Vagina (tissue), 2 donors: ENCODE measurements at regions not wholly inside any gene's neighbourhood (a gene's known extent, or its start where the extent isn't known, plus 50 kb on each side); places are given as distances from the start of the nearest gene placed in this dataset.
"Not testable (repeated sequence)": the region's sequence is repeated elsewhere in the genome, so short reads cannot be mapped to it uniquely, and the experiment has no call there.

Experiments used
- DNase-seq, 2 donors: peaks; one replicate each; pipeline ENCODE4 v3.0.0-alpha.2; 2017; ENCODE audit errors: extremely low spot score in 2 of 2
- H3K27ac ChIP-seq: fragments of 200-600 bp; sonication (generic); one replicate; pipeline ENCODE4 v1.5.1; 2019
- H3K27me3 ChIP-seq: fragments of 200-600 bp; sonication (generic); one replicate; pipeline ENCODE4 v1.5.1; 2019
- H3K36me3 ChIP-seq, 2 donors: fragments of 200-600 bp; sonication (generic); one replicate each; pipeline ENCODE4 v1.5.1; 2017 to 2019
- H3K4me1 ChIP-seq: fragments of 200-600 bp; sonication (generic); one replicate; pipeline ENCODE4 v1.5.1; 2019
- H3K4me3 ChIP-seq, 2 donors: fragments of 200-600 bp; sonication (generic); 1 replicate in 1 of 2; 2 replicates in 1 of 2; pipeline ENCODE4 v1.5.1; 2016 to 2019
- H3K9me3 ChIP-seq: fragments of 200-600 bp; sonication (generic); one replicate; pipeline ENCODE4 v1.5.1; 2019
- CTCF ChIP-seq, 3 experiments: fragments of 450-650 bp in 2 of 3; fragments of 200-600 bp in 1 of 3; sonication (generic) in 1 of 3; IDR thresholded peaks; one replicate each; pipeline ENCODE4 v1.5.1; 2017 to 2019; ENCODE audit warnings: antibody characterized with exemption in 3 of 3, mild to moderate bottlenecking in 2 of 3, moderate library complexity in 2 of 3
- POLR2A ChIP-seq, 2 donors: fragments of 450-650 bp; IDR thresholded peaks; one replicate each; pipeline ENCODE4 v1.6.1; 2017; ENCODE audit warnings: antibody characterized with exemption in 2 of 2, mild to moderate bottlenecking in 2 of 2, moderate library complexity in 2 of 2
- POLR2AphosphoS5 ChIP-seq, 2 donors: sonication (generic); formaldehyde crosslinking; IDR thresholded peaks; one replicate each; pipeline ENCODE4 v1.9.0; 2017; ENCODE audit warnings: antibody characterized with exemption in 2 of 2, mild to moderate bottlenecking in 2 of 2, low read depth in 1 of 2; ENCODE audit not compliant: insufficient read depth in 1 of 2
- intact Hi-C: fragments of 100-400 bp; cut with DNase I; formaldehyde crosslinking; loops from one replicate; pipeline ENCODE4 v1.15.1; 2023

- H3K4me3 ChIP-seq: no peak overlapping the region
- no peaks in the 10 kb centered on the region for H3K4me1 ChIP-seq
- H3K36me3 ChIP-seq: no peaks in the 10 kb centered on the region
- intact Hi-C loops: no loop called here
- H3K27ac ChIP-seq: no peak overlapping the region
- no peaks in the 10 kb centered on the region for H3K9me3 ChIP-seq
- no peak for DNase-seq
- TF ChIP-seq POLR2A (IDR thresholded peaks at IDR 0.05) (no peak), CTCF (IDR thresholded peaks at IDR 0.05) (no peak), POLR2AphosphoS5 (IDR thresholded peaks at IDR 0.05; ENCODE audit: insufficient read depth in 1 of 2, low read depth in 1 of 2) (no peak)
- no peaks in the 10 kb centered on the region for H3K27me3 ChIP-seq
These were observed 365.3 kb upstream of the TCF4 start for GRCh38 chr18:55953326-55953725.

- H3K36me3 ChIP-seq, H3K27ac ChIP-seq, H3K9me3 ChIP-seq, DNase-seq, H3K4me1 ChIP-seq, H3K4me3 ChIP-seq, intact Hi-C loops, H3K27me3 ChIP-seq: not testable (repeated sequence)
These were observed 363.7 kb upstream of the TCF4 start for GRCh38 chr18:55951738-55952137.

GRCh38 chr18:55950379-55951166 is 362.6 kb upstream of the TCF4 start:
- intact Hi-C loops: no loop called here
- Histone ChIP-seq H3K4me1 (no peaks in the 10 kb centered on the region), H3K4me3 (no peak overlapping the region), H3K9me3 (no peaks in the 10 kb centered on the region), H3K36me3 (no peaks in the 10 kb centered on the region), H3K27me3 (no peaks in the 10 kb centered on the region), H3K27ac (no peak overlapping the region)
- DNase-seq: no peak
- no peak for TF ChIP-seq CTCF (IDR thresholded peaks at IDR 0.05)
- no peak for TF ChIP-seq POLR2A (IDR thresholded peaks at IDR 0.05)
- no peak for TF ChIP-seq POLR2AphosphoS5 (IDR thresholded peaks at IDR 0.05; ENCODE audit: insufficient read depth in 1 of 2, low read depth in 1 of 2)

- no peaks in the 10 kb centered on the region for H3K27me3 ChIP-seq
- no peak for DNase-seq
- peaks cover 6% of the 10 kb centered on the region for H3K9me3 ChIP-seq
- intact Hi-C loops: no loop called here
- no peaks in the 10 kb centered on the region for H3K36me3 ChIP-seq
- no peak overlapping the region for H3K4me3 ChIP-seq
- TF ChIP-seq POLR2AphosphoS5 (IDR thresholded peaks at IDR 0.05; ENCODE audit: insufficient read depth in 1 of 2, low read depth in 1 of 2) (no peak), POLR2A (IDR thresholded peaks at IDR 0.05) (no peak)
- no peak overlapping the region for H3K27ac ChIP-seq
- H3K4me1 ChIP-seq: no peaks in the 10 kb centered on the region
These were observed 346.8 kb upstream of the TCF4 start for GRCh38 chr18:55934821-55935220.

- H3K4me1 ChIP-seq: peaks cover 11% of the 10 kb centered on the region
- no peak overlapping the region for H3K27ac ChIP-seq
- no peak for TF ChIP-seq POLR2A (IDR thresholded peaks at IDR 0.05)
- TF ChIP-seq CTCF (IDR thresholded peaks at IDR 0.05): no peak
- TF ChIP-seq POLR2AphosphoS5 (IDR thresholded peaks at IDR 0.05; ENCODE audit: insufficient read depth in 1 of 2, low read depth in 1 of 2): no peak
- H3K9me3 ChIP-seq: peaks cover 6% of the 10 kb centered on the region
- no peak for DNase-seq
- H3K27me3 ChIP-seq: no peaks in the 10 kb centered on the region
- H3K36me3 ChIP-seq: no peaks in the 10 kb centered on the region
- H3K4me3 ChIP-seq: no peak overlapping the region
- intact Hi-C loops: no loop called here
These were observed 344.7 kb upstream of the TCF4 start for GRCh38 chr18:55932675-55933074.

- Histone ChIP-seq H3K4me3 (no peak overlapping the region), H3K36me3 (no peaks in the 10 kb centered on the region), H3K27me3 (no peaks in the 10 kb centered on the region), H3K9me3 (no peaks in the 10 kb centered on the region), H3K4me1 (peaks cover 12% of the 10 kb centered on the region), H3K27ac (peak overlapping the region; percentile 31)
- intact Hi-C loops: no loop called here
- DNase-seq: no peak
- TF ChIP-seq POLR2A (IDR thresholded peaks at IDR 0.05): no peak
- no peak for TF ChIP-seq POLR2AphosphoS5 (IDR thresholded peaks at IDR 0.05; ENCODE audit: insufficient read depth in 1 of 2, low read depth in 1 of 2)
- no peak for TF ChIP-seq CTCF (IDR thresholded peaks at IDR 0.05)
These were observed 339.8 kb upstream of the TCF4 start for GRCh38 chr18:55927831-55928230.
